Superior temporal gyrus (tissue), 1 donor: ENCODE measurements at regions not wholly inside any gene's neighbourhood (a gene's known extent, or its start where the extent isn't known, plus 50 kb on each side); places are given as distances from the start of the nearest gene placed in this dataset.

Source experiments
- DNase-seq: peaks from one replicate; pipeline ENCODE4 v3.0.0-alpha.2; 2016; ENCODE audit errors: extremely low spot score

GRCh38 chr17:72208832-72209231 lies 88.0 kb downstream of the SOX9 start:
- DNase-seq: no peak

- DNase-seq: no peak
These were observed 91.2 kb downstream of the SOX9 start for GRCh38 chr17:72212041-72212440.

- DNase-seq: no peak
These were observed 94.7 kb downstream of the SOX9 start for GRCh38 chr17:72215490-72215889.

GRCh38 chr17:72215928-72216327 lies 95.1 kb downstream of the SOX9 start:
- DNase-seq: no peak

- DNase-seq: no peak
These were observed 98.5 kb downstream of the SOX9 start for GRCh38 chr17:72219137-72219823.

- no peak for DNase-seq
These were observed 99.1 kb downstream of the SOX9 start for GRCh38 chr17:72219824-72220493.

GRCh38 chr17:72222661-72223380 lies 102.0 kb downstream of the SOX9 start:
- no peak for DNase-seq

- no peak for DNase-seq
These were observed 103.1 kb downstream of the SOX9 start for GRCh38 chr17:72223866-72224291.

GRCh38 chr17:72226322-72226721 lies 105.5 kb downstream of the SOX9 start:
- no peak for DNase-seq

- no peak for DNase-seq
These were observed 113.2 kb downstream of the SOX9 start for GRCh38 chr17:72233986-72234385.

- no peak for DNase-seq
These were observed 114.2 kb downstream of the SOX9 start for GRCh38 chr17:72234985-72235384.

- DNase-seq: no peak
These were observed 116.3 kb downstream of the SOX9 start for GRCh38 chr17:72236980-72237633.

- DNase-seq: no peak
These were observed 117.4 kb downstream of the SOX9 start for GRCh38 chr17:72238157-72238673.

- DNase-seq: no peak
These were observed 118.7 kb downstream of the SOX9 start for GRCh38 chr17:72239548-72239947.

- DNase-seq: no peak
These were observed 119.5 kb downstream of the SOX9 start for GRCh38 chr17:72240333-72240732.

- no peak for DNase-seq
These were observed 123.7 kb downstream of the SOX9 start for GRCh38 chr17:72244494-72244893.

- DNase-seq: no peak
These were observed 124.1 kb downstream of the SOX9 start for GRCh38 chr17:72244956-72245355.

GRCh38 chr17:72249441-72249840 lies 128.6 kb downstream of the SOX9 start:
- DNase-seq: no peak

- DNase-seq: no peak
These were observed 129.4 kb downstream of the SOX9 start for GRCh38 chr17:72250206-72250605.

- no peak for DNase-seq
These were observed 132.8 kb downstream of the SOX9 start for GRCh38 chr17:72253597-72253996.

GRCh38 chr17:72254808-72255449 lies 134.1 kb downstream of the SOX9 start:
- no peak for DNase-seq

GRCh38 chr17:72255481-72255880 lies 134.7 kb downstream of the SOX9 start:
- no peak for DNase-seq
